ENCODE measurements at regions not wholly inside any gene's neighbourhood (a gene's known extent, or its start where the extent isn't known, plus 50 kb on each side); places are given as distances from the start of the nearest gene placed in this dataset.
"Not testable (repeated sequence)": the region's sequence is repeated elsewhere in the genome, so short reads cannot be mapped to it uniquely, and the experiment has no call there.

GRCh38 chr6:132199343-132199742 lies 201.9 kb downstream of the MOXD1 start:
- DNase-seq (ENCODE audit: low spot score), result no peak

- DNase-seq (ENCODE audit: low spot score), result no peak
Measured at GRCh38 chr6:132198896-132199295, 202.4 kb downstream of the MOXD1 start.

- no peak for DNase-seq (ENCODE audit: low spot score)
Measured at GRCh38 chr6:132198040-132198439, 203.2 kb downstream of the MOXD1 start.

GRCh38 chr6:132194529-132194928 lies 206.7 kb downstream of the MOXD1 start:
- no peak for DNase-seq (ENCODE audit: low spot score)

- no peak for DNase-seq (ENCODE audit: low spot score)
Measured at GRCh38 chr6:132192631-132193030, 208.6 kb downstream of the MOXD1 start.

- DNase-seq (ENCODE audit: low spot score), result no peak
Measured at GRCh38 chr6:132190815-132191175, 210.5 kb downstream of the MOXD1 start.

GRCh38 chr6:132190097-132190814 lies 211.0 kb downstream of the MOXD1 start:
- DNase-seq (ENCODE audit: low spot score), result no peak

GRCh38 chr6:132188556-132189264 lies 212.6 kb downstream of the MOXD1 start:
- DNase-seq (ENCODE audit: low spot score), result no peak

- DNase-seq (ENCODE audit: low spot score), result no peak
Measured at GRCh38 chr6:132187816-132188215, 213.5 kb downstream of the MOXD1 start.

GRCh38 chr6:132184966-132185365 lies 216.3 kb downstream of the MOXD1 start:
- DNase-seq (ENCODE audit: low spot score), result not testable (repeated sequence)

GRCh38 chr6:132179955-132180354 lies 221.3 kb downstream of the MOXD1 start:
- DNase-seq (ENCODE audit: low spot score), result no peak

GRCh38 chr6:132174919-132175318 lies 223.7 kb upstream of the CCN2 start:
- DNase-seq (ENCODE audit: low spot score), result no peak

GRCh38 chr6:132168961-132169360 lies 217.8 kb upstream of the CCN2 start:
- DNase-seq (ENCODE audit: low spot score), result no peak

- no peak for DNase-seq (ENCODE audit: low spot score)
Measured at GRCh38 chr6:132167929-132168892, 217.0 kb upstream of the CCN2 start.

GRCh38 chr6:132166526-132167051 lies 215.4 kb upstream of the CCN2 start:
- DNase-seq (ENCODE audit: low spot score), result no peak

GRCh38 chr6:132165677-132166076 lies 214.5 kb upstream of the CCN2 start:
- no peak for DNase-seq (ENCODE audit: low spot score)

GRCh38 chr6:132161283-132161682 lies 210.1 kb upstream of the CCN2 start:
- DNase-seq (ENCODE audit: low spot score), result peak; percentile 3

- DNase-seq (ENCODE audit: low spot score), result no peak
Measured at GRCh38 chr6:132153221-132153898, 202.2 kb upstream of the CCN2 start.

GRCh38 chr6:132147530-132148011 lies 196.4 kb upstream of the CCN2 start:
- no peak for DNase-seq (ENCODE audit: low spot score)

GRCh38 chr6:132144456-132144855 lies 193.3 kb upstream of the CCN2 start:
- DNase-seq (ENCODE audit: low spot score), result no peak

- no peak for DNase-seq (ENCODE audit: low spot score)
Measured at GRCh38 chr6:132143258-132143657, 192.1 kb upstream of the CCN2 start.
